Suppressor macrophage treated with lipopolysaccharide for 4 hours (primary cell): ENCODE measurements at regions not wholly inside any gene's neighbourhood (a gene's known extent, or its start where the extent isn't known, plus 50 kb on each side); places are given as distances from the start of the nearest gene placed in this dataset.

Source experiments
- DNase-seq: peaks from one replicate; pipeline ENCODE4 v3.0.0-alpha.2; 2020

DNA sequence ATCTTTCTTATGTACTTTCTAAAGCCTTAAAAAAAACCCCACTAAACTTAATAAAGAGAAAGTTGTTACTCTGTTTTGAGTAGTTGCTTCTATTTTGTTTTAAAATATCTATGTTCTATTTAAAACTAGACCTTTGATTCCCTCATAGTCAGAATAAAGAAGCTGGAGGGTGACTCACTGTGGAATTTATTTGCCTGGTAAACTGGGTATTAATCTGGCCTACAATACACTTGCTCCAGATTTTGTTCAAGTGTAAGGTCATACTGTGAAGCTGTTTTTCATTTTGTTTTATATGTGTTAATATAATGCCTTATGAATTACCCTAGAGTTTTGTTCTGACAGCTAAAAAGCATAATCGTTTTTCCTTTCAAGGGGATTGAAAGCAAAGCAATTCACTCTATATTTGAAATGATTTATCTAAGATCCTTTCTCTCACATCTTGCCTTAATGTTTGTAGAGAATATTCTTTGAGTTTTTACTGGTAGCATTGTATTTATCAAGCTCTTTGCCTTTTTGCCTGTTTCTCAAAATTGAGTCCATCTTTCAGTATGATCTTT lies 277.4 kb upstream of the PITX2 start:
- no peak for DNase-seq

DNA sequence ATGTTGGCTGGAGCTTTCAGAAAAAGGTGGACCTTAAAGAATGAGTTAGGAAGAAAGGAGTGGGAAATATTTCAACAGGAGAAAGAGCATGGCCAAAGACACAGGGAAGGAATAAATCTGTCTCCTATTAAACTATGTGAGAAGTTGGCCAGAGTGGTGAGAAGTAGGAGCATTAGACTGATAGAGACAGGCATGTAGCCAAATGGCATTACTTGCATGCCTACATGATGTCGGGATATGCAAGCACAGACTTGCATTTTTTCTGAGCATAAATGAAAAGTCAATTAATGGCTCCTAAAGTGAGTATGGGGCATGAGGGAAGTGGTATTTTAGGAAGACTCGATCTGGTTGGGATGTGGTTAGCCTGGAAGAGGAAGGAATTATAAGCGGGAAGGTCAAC lies 279.6 kb upstream of the PITX2 start:
- no peak for DNase-seq

DNA sequence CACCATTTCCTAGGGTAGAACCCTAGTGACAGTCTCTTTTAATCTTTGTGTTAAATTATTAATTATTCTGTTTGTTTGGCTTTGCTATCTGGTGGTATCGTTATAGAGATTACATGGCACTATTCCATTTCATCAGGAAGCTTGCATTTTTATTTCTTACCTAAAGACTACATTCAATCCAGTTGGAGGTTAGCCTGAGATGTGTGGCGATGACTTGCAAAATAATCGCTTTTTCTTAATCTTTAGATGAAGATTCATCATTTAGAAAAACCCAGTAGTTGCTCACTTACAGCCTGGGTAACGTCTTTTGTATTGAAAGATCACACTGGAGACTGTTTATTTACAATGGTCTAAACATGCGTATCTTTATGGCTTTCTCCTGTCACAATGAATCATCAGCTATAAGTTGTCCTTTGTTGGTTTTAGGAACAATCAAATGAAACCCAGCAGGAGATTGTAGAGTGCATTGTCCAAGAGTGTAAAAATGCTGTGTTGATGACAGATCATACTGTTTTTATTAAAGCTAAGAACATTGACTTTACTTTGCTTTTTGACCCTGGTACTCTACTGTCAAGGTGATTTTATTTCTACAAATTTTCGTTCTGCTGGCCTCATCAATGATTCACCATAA lies 281.7 kb upstream of the PITX2 start:
- no peak for DNase-seq

DNA sequence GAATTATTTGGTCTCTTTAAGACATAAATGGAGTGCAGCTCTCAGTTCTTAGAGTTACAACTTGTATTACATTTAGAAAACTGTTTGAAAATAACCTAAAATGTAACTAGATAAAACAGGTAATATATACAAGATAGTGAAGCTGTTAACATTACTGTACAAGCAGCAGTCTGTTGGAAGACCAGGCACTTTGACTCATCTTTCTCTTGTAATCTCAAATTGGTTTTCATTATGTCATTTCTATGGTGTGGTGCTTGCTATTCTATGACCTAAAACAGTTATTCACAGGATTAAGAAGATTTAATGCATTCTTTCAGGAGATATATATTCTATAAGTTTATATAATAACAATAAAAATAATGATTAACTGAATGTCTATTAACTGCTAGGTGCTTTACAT lies 282.5 kb upstream of the PITX2 start:
- no peak for DNase-seq

DNA sequence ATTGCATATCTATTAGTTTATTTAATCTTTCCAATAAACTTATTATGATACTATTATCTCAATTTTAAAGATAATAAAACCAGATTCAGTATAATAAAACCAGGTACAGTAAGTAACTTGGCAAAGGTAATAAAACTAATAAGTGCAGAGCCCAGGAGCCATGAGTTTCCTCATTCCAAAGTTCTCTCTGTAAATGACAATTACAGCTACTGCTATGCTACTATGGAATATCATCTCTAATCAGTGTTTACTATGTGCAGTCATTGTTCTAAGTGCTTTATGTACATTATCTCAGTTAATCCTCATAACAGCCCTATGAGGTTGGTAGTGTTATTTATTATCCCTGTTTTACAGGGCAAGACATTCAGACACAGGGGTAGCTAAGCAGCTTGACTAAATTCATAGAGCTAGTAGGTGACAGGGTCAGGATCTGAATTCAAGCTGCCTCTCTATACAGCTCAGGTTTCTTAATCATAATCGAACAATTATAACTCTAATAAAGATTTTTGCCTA lies 285.0 kb upstream of the PITX2 start:
- no peak for DNase-seq

DNA sequence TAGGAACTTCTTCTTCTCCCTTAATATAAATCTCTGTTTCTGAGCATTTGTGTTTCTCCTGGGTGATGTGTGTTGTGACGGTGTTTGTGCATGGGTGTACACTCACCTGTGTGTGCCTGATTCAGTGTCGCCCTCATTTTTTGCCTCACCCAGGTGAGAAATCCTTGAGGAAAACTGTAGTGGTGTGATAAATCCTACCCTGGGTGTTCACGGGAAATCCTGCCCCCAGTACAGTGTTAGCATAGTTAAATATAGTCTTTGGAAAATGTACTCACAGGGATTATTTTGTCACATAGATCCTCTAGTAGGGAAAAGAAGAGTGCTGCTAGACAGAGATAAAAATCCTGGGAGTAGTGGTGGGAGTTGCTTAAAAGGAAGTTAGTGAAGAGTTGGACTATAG lies 291.9 kb upstream of the PITX2 start:
- no peak for DNase-seq

DNA sequence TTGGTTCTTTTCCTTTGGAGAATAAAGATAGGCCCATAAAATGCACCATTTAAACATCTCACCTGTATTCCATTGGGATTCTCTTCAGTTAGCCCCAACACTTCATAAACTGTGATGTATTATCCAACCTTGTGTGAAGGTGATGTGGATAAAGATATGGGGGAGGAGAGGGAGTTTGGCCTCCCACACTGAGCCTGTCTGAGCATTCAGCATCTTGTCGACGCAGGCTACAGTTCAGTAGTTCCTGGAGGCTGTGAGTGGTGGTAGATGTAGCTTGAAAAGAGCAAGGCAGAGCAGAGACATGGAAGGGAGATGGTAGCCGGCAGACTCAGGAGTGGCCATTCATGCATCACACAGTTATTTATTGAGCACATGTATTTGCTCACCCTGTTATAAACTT lies 292.4 kb upstream of the PITX2 start:
- no peak for DNase-seq

DNA sequence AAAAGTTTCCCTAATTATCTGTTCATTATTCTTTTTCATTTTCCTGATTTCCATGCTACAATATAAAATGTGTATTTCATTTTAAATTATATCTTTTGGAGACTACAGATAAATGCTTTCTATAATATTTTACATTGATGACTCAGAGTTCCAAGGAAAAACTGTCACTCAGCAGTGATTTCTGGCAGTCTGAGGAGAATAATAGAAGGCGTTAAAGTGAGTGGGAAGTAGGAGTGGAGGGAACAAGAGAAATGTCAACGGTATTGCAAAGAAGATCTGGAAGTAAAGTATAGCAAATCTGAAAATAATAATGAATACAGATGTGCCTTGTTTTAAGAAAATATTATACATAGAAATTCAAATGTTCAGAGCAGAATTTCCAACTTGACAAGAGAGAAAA lies 293.6 kb upstream of the PITX2 start:
- DNase-seq: no peak

DNA sequence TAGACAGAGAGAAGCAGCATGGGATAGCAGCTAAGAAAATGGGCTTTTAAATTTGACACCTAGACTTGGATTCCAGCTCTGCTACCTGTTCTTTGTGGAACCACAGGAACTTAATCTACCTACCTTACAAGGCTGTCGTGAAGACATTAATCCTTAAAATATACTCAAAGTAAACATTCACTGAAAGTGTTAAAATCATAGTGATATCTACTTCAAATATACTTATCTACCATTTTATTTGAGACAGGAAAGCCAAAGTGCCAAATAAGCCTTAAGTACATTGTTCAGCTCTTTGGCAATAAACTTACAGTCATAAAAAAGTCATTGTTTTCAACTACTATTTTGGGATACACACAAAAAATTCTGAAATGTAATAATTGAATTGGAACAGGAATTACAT lies 295.0 kb upstream of the PITX2 start:
- DNase-seq: no peak

- no peak for DNase-seq
These were observed 298.1 kb upstream of the PITX2 start for GRCh38 chr4:110920990-110921389.

DNA sequence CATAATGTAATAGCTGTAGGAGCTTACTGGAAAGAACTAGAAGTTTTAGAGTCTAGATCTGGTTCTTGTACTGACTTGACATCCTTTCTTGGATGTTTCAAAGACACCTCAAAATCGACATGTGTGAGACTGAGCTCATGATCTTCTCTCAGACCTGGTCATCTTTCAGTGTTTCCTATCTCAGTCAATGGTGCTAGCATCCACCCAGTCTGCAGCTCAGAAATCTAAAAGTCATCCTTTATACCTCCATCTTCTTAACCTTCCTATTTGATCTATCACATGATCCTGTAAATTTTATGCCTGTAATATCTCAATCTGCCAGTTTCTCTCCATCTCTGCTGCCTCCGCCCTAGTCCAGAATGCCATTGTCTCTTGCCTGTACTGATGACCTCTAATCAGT lies 301.9 kb upstream of the PITX2 start:
- no peak for DNase-seq

DNA sequence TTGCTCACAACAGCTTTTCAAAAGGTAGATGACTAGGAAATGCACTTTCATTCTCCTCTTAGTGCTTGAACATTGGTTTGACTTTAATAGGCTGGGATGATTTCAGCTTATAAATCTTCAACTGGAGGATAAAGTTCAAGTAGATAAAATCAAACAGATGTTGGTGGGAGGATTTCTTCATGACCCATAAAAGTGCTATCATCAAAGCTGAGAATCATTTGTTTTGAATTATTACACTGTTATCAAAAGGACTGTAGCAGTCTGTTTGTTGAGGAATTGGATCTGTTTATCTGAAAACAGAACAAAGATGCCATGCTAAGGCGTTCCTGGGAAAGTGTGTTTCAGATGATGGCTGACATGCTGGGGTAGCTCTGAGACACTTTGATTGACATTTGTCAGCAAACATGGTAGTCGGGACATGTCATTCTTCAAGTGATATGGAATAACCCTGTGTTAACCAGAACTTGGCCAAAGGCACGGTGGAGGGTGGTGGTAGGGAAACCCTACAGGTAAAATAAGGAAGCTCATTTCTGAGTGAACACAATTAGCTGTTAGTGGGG lies 304.0 kb upstream of the PITX2 start:
- no peak for DNase-seq

DNA sequence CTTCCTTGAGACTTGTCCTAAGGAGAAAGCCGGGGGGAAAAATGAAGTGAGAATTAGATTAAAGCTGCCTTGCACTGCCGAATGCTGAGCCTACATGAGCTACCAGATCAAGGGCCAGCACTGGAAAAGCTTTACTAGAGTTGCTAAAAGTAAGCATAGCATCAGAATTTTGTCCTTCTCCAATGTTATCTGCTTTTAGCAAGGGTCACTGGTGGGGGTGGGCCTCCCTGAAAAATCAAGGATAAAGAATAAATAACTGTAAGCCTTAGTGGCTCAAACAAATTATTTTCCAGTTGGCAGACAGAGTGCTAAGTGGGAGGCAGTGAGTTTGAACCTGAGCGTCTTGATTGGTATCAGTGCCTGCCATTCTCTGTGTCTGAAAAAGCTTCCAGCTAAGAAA lies 310.5 kb upstream of the PITX2 start:
- DNase-seq: no peak

DNA sequence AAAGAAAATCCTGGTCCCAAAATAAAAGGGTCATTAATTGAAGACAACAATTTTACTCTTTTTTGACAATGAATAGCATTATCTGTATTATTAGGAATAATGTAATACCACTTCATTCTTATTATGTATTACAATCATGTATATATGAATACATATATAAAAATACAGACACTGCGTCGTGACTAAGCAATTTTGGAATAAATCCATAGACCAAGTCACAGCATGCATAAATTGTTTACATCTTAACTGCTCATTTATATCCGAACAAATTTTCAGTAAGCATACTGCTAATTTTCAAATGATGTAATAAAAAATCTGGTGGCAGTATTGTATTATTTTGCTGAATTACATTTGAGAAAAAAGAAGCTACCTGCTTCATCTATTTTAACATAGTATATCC lies 321.6 kb upstream of the PITX2 start:
- DNase-seq: no peak

DNA sequence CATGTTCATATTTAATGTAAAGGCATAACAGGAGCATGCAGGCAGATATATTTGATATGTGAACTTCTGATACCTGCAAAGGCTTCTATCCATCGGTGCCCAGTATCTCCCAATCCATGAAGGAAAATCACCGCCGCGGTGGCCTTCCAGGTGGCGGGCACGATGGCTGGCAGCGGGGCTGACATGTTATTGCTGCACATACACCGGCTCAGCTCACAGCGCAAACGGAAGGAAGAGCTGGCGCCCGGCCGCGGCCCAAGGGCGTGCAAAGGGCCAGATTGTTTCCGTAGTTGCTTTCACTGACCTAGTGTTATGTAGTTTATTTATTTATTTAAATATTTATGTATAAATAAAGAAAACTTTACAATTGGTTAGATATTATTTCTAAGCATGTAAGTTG lies 322.7 kb upstream of the PITX2 start:
- no peak for DNase-seq

DNA sequence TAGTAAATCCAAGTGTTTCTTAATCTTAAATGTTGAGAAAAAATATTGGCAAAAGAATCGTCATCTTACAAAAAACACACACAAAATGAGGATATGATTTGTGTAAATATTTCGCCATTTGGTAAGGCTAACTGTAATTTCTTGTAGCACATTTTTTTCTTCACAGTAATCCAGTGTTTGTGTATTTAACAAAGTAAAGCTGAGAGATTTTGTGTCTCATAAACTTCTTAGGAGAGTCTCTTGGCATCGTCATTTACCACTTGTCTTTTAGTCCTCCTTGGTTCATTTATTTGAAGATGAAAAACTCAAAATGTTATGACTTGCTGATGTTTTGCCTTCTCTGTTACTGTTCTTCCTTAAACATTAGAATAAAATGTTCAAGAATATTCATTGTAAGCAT lies 326.7 kb upstream of the PITX2 start:
- no peak for DNase-seq

DNA sequence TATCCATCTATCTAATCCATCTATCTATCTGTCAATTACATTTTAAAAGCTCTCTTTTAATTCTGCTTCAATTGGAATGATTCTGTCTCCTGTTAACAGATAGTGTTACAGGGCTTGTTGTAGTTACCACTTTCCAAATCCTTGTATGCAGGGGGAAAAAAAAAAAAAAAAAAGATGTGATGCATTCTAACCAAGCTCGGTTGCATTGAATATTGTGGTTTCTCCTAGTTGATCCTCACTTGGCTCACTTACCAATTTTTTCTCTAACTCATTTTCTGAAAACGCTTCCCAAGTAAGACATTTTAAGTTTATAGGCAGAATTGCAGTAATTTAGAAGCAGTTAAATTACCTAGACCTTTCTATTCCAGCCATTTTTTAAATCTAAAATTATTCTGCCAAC lies 327.9 kb upstream of the PITX2 start:
- DNase-seq: no peak

GRCh38 chr4:110953191-110953590 lies 330.3 kb upstream of the PITX2 start:
- no peak for DNase-seq

DNA sequence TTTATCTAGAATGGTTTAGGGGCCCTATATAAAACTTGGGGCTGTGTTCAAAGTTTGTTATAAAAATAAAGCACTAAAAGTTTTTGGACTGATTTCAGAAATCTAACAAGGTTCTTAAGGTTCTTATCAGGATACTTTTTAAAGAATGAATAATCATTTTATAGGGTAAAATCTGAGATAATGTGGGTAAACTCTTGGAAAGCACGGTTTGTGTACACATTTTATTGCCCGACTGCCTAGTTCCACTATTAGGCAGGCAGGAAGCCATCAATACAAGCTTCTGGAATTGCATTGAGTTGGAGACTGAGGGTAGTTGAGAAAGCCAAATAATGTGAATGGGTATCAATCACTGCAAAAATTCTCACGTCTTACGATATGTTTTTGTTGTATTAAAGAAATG lies 331.0 kb upstream of the PITX2 start:
- DNase-seq: no peak

DNA sequence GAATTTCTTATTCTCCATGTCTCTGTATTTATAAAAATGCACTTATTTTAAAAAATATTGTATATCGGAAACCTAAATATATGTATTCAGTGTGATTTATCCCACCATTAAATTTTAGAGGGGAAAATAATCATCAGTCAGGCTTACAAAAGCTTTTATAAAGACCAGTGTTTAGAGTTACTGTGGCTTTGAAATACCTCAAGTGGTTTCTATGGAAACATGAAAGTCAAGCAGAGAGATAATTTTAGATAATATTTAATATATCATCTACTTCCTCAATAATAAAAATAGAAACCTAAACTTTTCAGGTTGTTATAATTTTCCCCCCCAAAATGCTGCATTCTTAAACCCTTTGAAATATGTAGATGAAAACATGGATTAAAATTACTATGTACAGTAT lies 332.9 kb upstream of the PITX2 start:
- no peak for DNase-seq

DNA sequence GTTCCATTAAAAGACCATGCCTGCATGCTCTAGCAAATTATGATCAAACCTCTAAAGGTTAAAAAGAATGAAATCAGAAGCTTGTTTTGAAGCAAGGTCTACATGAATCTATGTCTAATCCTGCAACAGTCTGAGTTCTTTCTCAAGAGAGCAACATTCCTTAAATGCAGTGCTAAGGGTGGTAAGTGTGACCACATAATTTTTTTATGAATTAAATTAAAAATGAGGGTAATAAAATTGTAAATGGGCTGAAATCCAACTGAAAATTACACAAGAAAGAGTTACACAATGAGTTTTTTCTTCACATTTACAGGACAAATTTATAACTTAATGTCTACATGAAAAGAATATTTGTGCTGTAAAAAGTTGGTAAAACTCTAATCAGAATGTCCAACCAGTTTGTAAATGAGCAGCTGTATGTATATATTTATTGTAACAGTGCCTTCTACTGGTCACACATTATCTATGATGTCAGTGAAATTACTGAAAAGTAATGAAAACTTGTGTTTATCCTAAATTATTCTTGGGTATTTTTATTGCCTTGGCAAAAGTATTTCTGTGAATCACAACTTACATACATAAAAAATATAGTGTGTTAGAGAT lies 336.3 kb upstream of the PITX2 start:
- no peak for DNase-seq

DNA sequence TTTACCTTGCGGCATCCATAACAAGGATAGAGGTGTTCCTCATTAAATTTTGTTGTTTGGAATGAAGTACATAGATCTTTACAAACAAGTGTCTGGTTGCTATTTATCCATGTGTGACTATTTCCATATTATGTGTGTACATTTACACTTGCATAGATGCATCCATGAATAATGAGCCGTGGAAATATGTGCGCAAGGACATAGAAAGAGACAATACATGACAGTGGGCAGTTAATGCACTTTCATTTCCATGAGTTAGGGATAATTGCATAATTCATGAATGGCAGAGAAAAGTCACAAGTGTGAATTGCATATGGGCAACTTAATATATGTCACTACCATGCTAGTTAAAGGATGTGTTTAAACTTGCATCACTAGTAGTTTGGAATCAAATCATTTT lies 338.2 kb upstream of the PITX2 start:
- no peak for DNase-seq

GRCh38 chr4:110962616-110963015 lies 339.7 kb upstream of the PITX2 start:
- no peak for DNase-seq

- DNase-seq: no peak
These were observed 340.9 kb upstream of the PITX2 start for GRCh38 chr4:110963662-110964280.
